GM10266 (cell line): ENCODE measurements at regions not wholly inside any gene's neighbourhood (a gene's known extent, or its start where the extent isn't known, plus 50 kb on each side); places are given as distances from the start of the nearest gene placed in this dataset.

Experiments used
- DNase-seq: peaks from one replicate; pipeline ENCODE4 v3.0.0; 2012; ENCODE audit errors: extremely low spot score
- TF ChIP-seq, protein P1 (sequence below): IDR thresholded peaks from 2 replicates; pipeline ENCODE4 v1.5.1; 2012; ENCODE audit warnings: mild to moderate bottlenecking, low read depth; ENCODE audit not compliant: control insufficient read depth, insufficient read depth; ENCODE audit errors: missing control alignments

DNA sequence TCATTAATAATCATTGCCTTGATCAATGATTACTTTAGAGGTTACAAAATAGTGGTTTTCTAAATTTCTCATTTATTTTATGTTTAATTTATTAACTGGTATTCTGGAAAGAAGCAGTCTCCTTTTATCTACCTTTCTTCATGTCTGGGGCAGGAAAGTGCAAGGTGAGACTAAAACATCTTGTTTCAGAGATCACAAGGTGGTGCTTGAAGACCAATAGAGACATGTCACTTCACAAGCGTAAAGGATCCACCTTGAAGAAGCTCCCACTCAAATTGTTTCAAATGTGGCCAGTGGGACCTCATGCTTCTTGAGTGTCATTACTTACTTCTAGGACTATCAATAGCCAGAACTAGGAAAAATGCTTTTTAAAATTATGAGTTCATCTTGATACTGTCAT lies 1568.7 kb downstream of the RPA4 start:
- no peak for DNase-seq
- TF ChIP-seq, protein P1, sequence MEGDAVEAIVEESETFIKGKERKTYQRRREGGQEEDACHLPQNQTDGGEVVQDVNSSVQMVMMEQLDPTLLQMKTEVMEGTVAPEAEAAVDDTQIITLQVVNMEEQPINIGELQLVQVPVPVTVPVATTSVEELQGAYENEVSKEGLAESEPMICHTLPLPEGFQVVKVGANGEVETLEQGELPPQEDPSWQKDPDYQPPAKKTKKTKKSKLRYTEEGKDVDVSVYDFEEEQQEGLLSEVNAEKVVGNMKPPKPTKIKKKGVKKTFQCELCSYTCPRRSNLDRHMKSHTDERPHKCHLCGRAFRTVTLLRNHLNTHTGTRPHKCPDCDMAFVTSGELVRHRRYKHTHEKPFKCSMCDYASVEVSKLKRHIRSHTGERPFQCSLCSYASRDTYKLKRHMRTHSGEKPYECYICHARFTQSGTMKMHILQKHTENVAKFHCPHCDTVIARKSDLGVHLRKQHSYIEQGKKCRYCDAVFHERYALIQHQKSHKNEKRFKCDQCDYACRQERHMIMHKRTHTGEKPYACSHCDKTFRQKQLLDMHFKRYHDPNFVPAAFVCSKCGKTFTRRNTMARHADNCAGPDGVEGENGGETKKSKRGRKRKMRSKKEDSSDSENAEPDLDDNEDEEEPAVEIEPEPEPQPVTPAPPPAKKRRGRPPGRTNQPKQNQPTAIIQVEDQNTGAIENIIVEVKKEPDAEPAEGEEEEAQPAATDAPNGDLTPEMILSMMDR, result no peak

GRCh38 chrX:98459669-98460068 lies 1576.0 kb downstream of the RPA4 start:
- DNase-seq, result no peak

GRCh38 chrX:98480606-98481005 lies 1596.9 kb downstream of the RPA4 start:
- TF ChIP-seq, protein P1, result no peak
- no peak for DNase-seq

More at GRCh38 chrX:98459669-98460068, 1576.0 kb downstream of the RPA4 start:
- TF ChIP-seq, protein P1, result no peak

GRCh38 chrX:98481636-98482035 lies 1597.9 kb downstream of the RPA4 start:
- TF ChIP-seq, protein P1, result no peak
- DNase-seq, result no peak

DNA sequence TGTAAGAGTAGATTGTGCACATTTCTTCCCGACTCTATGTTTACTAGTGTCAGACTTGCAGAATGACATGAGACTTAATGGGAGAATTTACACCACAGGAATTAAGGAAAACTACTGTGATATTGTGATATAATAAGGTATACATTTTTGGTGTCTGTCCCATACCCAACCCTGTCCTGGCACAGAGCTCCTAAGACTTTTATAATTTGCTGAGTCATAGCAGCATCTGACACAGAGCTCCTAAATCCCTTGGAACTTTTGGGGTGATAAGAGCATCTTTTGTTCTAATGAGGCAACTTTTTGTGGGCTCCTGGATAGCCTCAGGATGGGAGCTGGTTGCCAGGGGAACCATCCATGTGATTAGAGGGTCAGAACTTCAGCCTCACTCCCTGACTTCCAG lies 1607.0 kb downstream of the RPA4 start:
- TF ChIP-seq, protein P1, result no peak
- DNase-seq, result no peak

- DNase-seq, result no peak
Observed at GRCh38 chrX:98501426-98501825, 1617.7 kb downstream of the RPA4 start.

DNA sequence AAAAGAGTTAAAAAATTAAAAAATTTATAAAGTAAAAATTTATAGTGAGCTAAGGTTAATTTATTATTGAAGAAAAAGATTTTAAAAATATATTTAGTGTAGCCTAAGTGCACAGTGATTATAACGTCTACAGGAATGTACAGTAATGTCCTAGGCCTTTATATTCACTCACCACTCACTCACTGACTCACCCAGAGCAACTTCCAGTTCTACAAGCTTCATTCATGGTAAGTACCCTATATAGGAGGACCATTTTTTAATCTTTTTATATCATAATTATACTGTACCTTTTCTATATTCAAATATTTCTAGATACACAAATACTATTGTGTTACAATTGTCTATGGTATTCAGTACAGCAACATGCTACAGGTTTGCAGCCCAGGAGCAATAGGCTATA lies 1623.2 kb downstream of the RPA4 start:
- DNase-seq, result no peak
- TF ChIP-seq, protein P1, result no peak

More at GRCh38 chrX:98501426-98501825, 1617.7 kb downstream of the RPA4 start:
- TF ChIP-seq, protein P1, result no peak

DNA sequence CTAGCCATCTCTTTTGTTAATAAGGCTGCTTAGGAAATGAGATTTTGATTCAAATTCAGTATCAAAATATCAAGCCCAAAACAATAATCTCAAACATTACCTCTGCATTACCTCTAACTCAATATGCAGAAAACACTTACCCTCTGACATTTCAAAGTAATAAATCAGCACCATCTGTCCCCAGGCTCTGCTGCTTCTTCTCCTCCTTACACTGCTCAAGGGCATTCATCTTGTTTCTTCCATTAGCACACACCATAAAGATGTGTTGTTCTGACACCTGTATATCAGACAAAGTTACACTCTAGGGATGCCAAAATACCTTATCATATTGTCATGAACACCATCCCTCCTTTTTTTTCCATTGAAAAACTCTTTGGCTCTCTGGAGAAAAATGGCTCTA lies 1630.3 kb downstream of the RPA4 start:
- TF ChIP-seq, protein P1, result no peak
- DNase-seq, result no peak
